GM23338 (cell line): ENCODE measurements at regions not wholly inside any gene's neighbourhood (a gene's known extent, or its start where the extent isn't known, plus 50 kb on each side); places are given as distances from the start of the nearest gene placed in this dataset.

ENCODE experiments used
- ATAC-seq: fragments of 200-7000 bp; cut with Tn5 transposase; 3 replicates; pipeline ENCODE4 v1.9.1; 2020
- DNase-seq: peaks from one replicate; pipeline ENCODE4 v3.0.0-alpha.2; 2015; ENCODE audit warnings: low spot score
- H2AFZ ChIP-seq: fragments of 200-600 bp; sonication (generic); 2 replicates; pipeline ENCODE4 v1.8.0; 2016; ENCODE audit warnings: antibody characterized with exemption, mild to moderate bottlenecking, moderate library complexity
- H3F3A ChIP-seq: fragments of 200-600 bp; sonication (generic); replicated peaks from 2 replicates; pipeline ENCODE4 v1.8.0; 2017; ENCODE audit warnings: antibody characterized with exemption, mixed run types, low read depth
- H3K27ac ChIP-seq: fragments of 200-600 bp; sonication (generic); 2 replicates; pipeline ENCODE4 v1.6.1; 2016; ENCODE audit warnings: low read depth
- H3K27me3 ChIP-seq: fragments of 200-600 bp; sonication (generic); 2 replicates; pipeline ENCODE4 v1.8.0; 2016; ENCODE audit warnings: mild to moderate bottlenecking, mixed run types, moderate library complexity; ENCODE audit not compliant: insufficient read depth
- H3K36me3 ChIP-seq: fragments of 200-600 bp; sonication (generic); 2 replicates; pipeline ENCODE4 v1.8.0; 2016; ENCODE audit warnings: mild to moderate bottlenecking; ENCODE audit not compliant: insufficient read depth
- H3K4me1 ChIP-seq: fragments of 200-600 bp; sonication (generic); 2 replicates; pipeline ENCODE4 v1.8.0; 2016; ENCODE audit warnings: mild to moderate bottlenecking, moderate library complexity; ENCODE audit not compliant: insufficient read depth
- H3K4me2 ChIP-seq: fragments of 200-600 bp; sonication (generic); 2 replicates; pipeline ENCODE4 v1.7.1; 2017; ENCODE audit warnings: mixed run types
- H3K4me3 ChIP-seq: fragments of 200-600 bp; sonication (generic); 2 replicates; pipeline ENCODE4 v1.6.1; 2016; ENCODE audit warnings: mixed run types
- H3K79me2 ChIP-seq: fragments of 200-600 bp; sonication (generic); replicated peaks from 2 replicates; pipeline ENCODE4 v1.8.0; 2017; ENCODE audit warnings: mild to moderate bottlenecking; ENCODE audit not compliant: insufficient read depth
- H3K9me2 ChIP-seq: fragments of 200-600 bp; sonication (generic); 2 replicates; pipeline ENCODE4 v1.8.0; 2017; ENCODE audit not compliant: insufficient read depth
- H4K20me1 ChIP-seq: fragments of 200-600 bp; sonication (generic); replicated peaks from 2 replicates; pipeline ENCODE4 v1.8.0; 2017; ENCODE audit warnings: mild to moderate bottlenecking; ENCODE audit not compliant: insufficient read depth
- H3K27ac Mint-ChIP-seq: 2 replicates; pipeline ENCODE4 v1.8.0; 2020; ENCODE audit warnings: inconsistent platforms, mild to moderate bottlenecking, moderate library complexity, mixed read lengths
- H3K27me3 Mint-ChIP-seq: 3 replicates; pipeline ENCODE4 v1.8.0; 2022; ENCODE audit warnings: low read depth, mild to moderate bottlenecking, moderate library complexity, mixed read lengths, inconsistent platforms; ENCODE audit not compliant: insufficient read depth, poor library complexity
- H3K36me3 Mint-ChIP-seq: 3 replicates; pipeline ENCODE4 v1.8.0; 2021; ENCODE audit warnings: low read depth, mild to moderate bottlenecking, inconsistent platforms, moderate library complexity, mixed read lengths
- H3K4me1 Mint-ChIP-seq: 3 replicates; pipeline ENCODE4 v1.8.0; 2020; ENCODE audit warnings: mild to moderate bottlenecking, inconsistent platforms, mixed read lengths
- H3K4me3 Mint-ChIP-seq: 3 replicates; pipeline ENCODE4 v1.8.0; 2021; ENCODE audit warnings: moderate library complexity, mild to moderate bottlenecking, inconsistent platforms, mixed read lengths
- H3K9me3 Mint-ChIP-seq: 3 replicates; pipeline ENCODE4 v1.8.0; 2020; ENCODE audit warnings: moderate library complexity, mild to moderate bottlenecking, inconsistent platforms, mixed read lengths
- CREB1 ChIP-seq: fragments of 250-450 bp; sonication (Bioruptor Pico); IDR thresholded peaks from 2 replicates; pipeline ENCODE4 v1.5.0; 2020; ENCODE audit warnings: low read depth, mild to moderate bottlenecking, moderate library complexity
- CTCF ChIP-seq, 2 experiments: fragments of 200-600 bp in 1 of 2; sonication (generic) in 1 of 2; conservative IDR thresholded peaks; 2 replicates each; pipeline versions ENCODE4 v1.5.1 to v1.6.1; 2016 to 2017; ENCODE audit warnings: antibody characterized with exemption in 2 of 2, low read depth in 2 of 2, mild to moderate bottlenecking in 2 of 2, moderate library complexity in 1 of 2
- JUNB ChIP-seq: IDR thresholded peaks from one replicate; pipeline ENCODE4 v1.6.1; 2016; ENCODE audit warnings: antibody characterized with exemption; ENCODE audit not compliant: unreplicated experiment
- TF ChIP-seq, protein P1 (sequence below): IDR thresholded peaks from one replicate; pipeline ENCODE4 v1.6.1; 2018; ENCODE audit warnings: antibody characterized with exemption; ENCODE audit not compliant: unreplicated experiment
- TF ChIP-seq, protein P2 (sequence below): fragments of 250-450 bp; sonication (Bioruptor Pico); IDR thresholded peaks from 2 replicates; pipeline ENCODE4 v1.5.0; 2020; ENCODE audit warnings: mild to moderate bottlenecking, moderate library complexity

- TF ChIP-seq JUNB, result no peak
- TF ChIP-seq, protein P1, sequence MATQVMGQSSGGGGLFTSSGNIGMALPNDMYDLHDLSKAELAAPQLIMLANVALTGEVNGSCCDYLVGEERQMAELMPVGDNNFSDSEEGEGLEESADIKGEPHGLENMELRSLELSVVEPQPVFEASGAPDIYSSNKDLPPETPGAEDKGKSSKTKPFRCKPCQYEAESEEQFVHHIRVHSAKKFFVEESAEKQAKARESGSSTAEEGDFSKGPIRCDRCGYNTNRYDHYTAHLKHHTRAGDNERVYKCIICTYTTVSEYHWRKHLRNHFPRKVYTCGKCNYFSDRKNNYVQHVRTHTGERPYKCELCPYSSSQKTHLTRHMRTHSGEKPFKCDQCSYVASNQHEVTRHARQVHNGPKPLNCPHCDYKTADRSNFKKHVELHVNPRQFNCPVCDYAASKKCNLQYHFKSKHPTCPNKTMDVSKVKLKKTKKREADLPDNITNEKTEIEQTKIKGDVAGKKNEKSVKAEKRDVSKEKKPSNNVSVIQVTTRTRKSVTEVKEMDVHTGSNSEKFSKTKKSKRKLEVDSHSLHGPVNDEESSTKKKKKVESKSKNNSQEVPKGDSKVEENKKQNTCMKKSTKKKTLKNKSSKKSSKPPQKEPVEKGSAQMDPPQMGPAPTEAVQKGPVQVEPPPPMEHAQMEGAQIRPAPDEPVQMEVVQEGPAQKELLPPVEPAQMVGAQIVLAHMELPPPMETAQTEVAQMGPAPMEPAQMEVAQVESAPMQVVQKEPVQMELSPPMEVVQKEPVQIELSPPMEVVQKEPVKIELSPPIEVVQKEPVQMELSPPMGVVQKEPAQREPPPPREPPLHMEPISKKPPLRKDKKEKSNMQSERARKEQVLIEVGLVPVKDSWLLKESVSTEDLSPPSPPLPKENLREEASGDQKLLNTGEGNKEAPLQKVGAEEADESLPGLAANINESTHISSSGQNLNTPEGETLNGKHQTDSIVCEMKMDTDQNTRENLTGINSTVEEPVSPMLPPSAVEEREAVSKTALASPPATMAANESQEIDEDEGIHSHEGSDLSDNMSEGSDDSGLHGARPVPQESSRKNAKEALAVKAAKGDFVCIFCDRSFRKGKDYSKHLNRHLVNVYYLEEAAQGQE, result no peak
These were observed 117.4 kb downstream of the ELAPOR2 start (continued) for GRCh38 chr7:86942081-86942480.

GRCh38 chr7:86939197-86939814, 120.1 kb downstream of the ELAPOR2 start:
- DNase-seq, result peak; percentile 89
- H3K36me3 Mint-ChIP-seq, result peaks cover 3% of the 10 kb centered on the region; the same call in 1 of the 3 replicates
- no peak overlapping the region for H3K4me3 Mint-ChIP-seq
- no peaks in the 10 kb centered on the region; the same call in 1 of the 2 replicates for H3K4me1 ChIP-seq
- peak overlapping the region; percentile 31; the same call in 1 of the 2 replicates for H3K27ac Mint-ChIP-seq
- H4K20me1 ChIP-seq, result no peaks in the 10 kb centered on the region
- H3K4me3 ChIP-seq, result no peak overlapping the region
- TF ChIP-seq, protein P2, sequence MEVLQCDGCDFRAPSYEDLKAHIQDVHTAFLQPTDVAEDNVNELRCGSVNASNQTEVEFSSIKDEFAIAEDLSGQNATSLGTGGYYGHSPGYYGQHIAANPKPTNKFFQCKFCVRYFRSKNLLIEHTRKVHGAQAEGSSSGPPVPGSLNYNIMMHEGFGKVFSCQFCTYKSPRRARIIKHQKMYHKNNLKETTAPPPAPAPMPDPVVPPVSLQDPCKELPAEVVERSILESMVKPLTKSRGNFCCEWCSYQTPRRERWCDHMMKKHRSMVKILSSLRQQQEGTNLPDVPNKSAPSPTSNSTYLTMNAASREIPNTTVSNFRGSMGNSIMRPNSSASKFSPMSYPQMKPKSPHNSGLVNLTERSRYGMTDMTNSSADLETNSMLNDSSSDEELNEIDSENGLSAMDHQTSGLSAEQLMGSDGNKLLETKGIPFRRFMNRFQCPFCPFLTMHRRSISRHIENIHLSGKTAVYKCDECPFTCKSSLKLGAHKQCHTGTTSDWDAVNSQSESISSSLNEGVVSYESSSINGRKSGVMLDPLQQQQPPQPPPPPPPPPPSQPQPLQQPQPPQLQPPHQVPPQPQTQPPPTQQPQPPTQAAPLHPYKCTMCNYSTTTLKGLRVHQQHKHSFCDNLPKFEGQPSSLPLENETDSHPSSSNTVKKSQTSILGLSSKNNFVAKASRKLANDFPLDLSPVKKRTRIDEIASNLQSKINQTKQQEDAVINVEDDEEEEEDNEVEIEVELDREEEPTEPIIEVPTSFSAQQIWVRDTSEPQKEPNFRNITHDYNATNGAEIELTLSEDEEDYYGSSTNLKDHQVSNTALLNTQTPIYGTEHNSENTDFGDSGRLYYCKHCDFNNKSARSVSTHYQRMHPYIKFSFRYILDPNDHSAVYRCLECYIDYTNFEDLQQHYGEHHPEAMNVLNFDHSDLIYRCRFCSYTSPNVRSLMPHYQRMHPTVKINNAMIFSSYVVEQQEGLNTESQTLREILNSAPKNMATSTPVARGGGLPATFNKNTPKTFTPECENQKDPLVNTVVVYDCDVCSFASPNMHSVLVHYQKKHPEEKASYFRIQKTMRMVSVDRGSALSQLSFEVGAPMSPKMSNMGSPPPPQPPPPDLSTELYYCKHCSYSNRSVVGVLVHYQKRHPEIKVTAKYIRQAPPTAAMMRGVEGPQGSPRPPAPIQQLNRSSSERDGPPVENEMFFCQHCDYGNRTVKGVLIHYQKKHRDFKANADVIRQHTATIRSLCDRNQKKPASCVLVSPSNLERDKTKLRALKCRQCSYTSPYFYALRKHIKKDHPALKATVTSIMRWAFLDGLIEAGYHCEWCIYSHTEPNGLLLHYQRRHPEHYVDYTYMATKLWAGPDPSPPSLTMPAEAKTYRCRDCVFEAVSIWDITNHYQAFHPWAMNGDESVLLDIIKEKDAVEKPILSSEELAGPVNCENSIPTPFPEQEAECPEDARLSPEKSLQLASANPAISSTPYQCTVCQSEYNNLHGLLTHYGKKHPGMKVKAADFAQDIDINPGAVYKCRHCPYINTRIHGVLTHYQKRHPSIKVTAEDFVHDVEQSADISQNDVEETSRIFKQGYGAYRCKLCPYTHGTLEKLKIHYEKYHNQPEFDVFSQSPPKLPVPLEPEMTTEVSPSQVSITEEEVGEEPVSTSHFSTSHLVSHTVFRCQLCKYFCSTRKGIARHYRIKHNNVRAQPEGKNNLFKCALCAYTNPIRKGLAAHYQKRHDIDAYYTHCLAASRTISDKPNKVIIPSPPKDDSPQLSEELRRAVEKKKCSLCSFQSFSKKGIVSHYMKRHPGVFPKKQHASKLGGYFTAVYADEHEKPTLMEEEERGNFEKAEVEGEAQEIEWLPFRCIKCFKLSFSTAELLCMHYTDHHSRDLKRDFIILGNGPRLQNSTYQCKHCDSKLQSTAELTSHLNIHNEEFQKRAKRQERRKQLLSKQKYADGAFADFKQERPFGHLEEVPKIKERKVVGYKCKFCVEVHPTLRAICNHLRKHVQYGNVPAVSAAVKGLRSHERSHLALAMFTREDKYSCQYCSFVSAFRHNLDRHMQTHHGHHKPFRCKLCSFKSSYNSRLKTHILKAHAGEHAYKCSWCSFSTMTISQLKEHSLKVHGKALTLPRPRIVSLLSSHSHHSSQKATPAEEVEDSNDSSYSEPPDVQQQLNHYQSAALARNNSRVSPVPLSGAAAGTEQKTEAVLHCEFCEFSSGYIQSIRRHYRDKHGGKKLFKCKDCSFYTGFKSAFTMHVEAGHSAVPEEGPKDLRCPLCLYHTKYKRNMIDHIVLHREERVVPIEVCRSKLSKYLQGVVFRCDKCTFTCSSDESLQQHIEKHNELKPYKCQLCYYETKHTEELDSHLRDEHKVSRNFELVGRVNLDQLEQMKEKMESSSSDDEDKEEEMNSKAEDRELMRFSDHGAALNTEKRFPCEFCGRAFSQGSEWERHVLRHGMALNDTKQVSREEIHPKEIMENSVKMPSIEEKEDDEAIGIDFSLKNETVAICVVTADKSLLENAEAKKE (CRISPR knock-in tag), result no peak
- TF ChIP-seq CTCF (conservative IDR thresholded peaks at IDR 0.05; ENCODE audit: low read depth in 2 of 2) (peak; percentile 76 to 77), JUNB (no peak), CREB1 (no peak)
- H3K4me2 ChIP-seq, result no peak overlapping the region
- H3K27me3 Mint-ChIP-seq, result no peaks in the 10 kb centered on the region
- ATAC-seq, result peak; percentile 85
- H3K27me3 ChIP-seq, result no peaks in the 10 kb centered on the region
- peaks cover 2% of the 10 kb centered on the region; the same call in 1 of the 3 replicates for H3K4me1 Mint-ChIP-seq
- H3K9me2 ChIP-seq, result no peaks in the 10 kb centered on the region
- no peaks in the 10 kb centered on the region for H3F3A ChIP-seq
- H3K36me3 ChIP-seq, result peaks cover 5% of the 10 kb centered on the region; the same call in 1 of the 2 replicates
- no peaks in the 10 kb centered on the region for H3K9me3 Mint-ChIP-seq
- H3K79me2 ChIP-seq, result no peaks in the 10 kb centered on the region
- no peak overlapping the region for H2AFZ ChIP-seq
- no peak overlapping the region for H3K27ac ChIP-seq
